ENCODE measurements at regions not wholly inside any gene's neighbourhood (a gene's known extent, or its start where the extent isn't known, plus 50 kb on each side); places are given as distances from the start of the nearest gene placed in this dataset.

- no peak for TF ChIP-seq RAD21 (IDR thresholded peaks at IDR 0.05; ENCODE audit: low read length)
- TF ChIP-seq YY1 (IDR thresholded peaks at IDR 0.05; ENCODE audit: low read depth), result no peak
- no peak for TF ChIP-seq USF2 (IDR thresholded peaks at IDR 0.05; ENCODE audit: borderline replicate concordance, low read depth, low read length)
- TF ChIP-seq CTCF (IDR thresholded peaks at IDR 0.05), result no peak
- no peak for TF ChIP-seq RFX5 (IDR thresholded peaks at IDR 0.05; ENCODE audit: low read length)
- no peak for TF ChIP-seq EP300 (IDR thresholded peaks at IDR 0.05; ENCODE audit: borderline replicate concordance in 1 of 2, low read depth in 1 of 2, low read length in 1 of 2)
- TF ChIP-seq JUND (IDR thresholded peaks at IDR 0.05), result no peak
- no peak for TF ChIP-seq POLR2AphosphoS5 (IDR thresholded peaks at IDR 0.05; ENCODE audit: low read depth, low read length)
- no peak for TF ChIP-seq EZH2phosphoT487 (IDR thresholded peaks at IDR 0.05; ENCODE audit: borderline replicate concordance, low read depth)
- TF ChIP-seq SMC3 (IDR thresholded peaks at IDR 0.05; ENCODE audit: low read depth, low read length), result no peak
These were observed 649.9 kb upstream of the RAB6C start for GRCh38 chr2:129329574-129329973.

Data from SK-N-SH (cell line).